HL-60 (cell line): ENCODE measurements at regions not wholly inside any gene's neighbourhood (a gene's known extent, or its start where the extent isn't known, plus 50 kb on each side); places are given as distances from the start of the nearest gene placed in this dataset.

Experiments used
- DNase-seq, 2 experiments: peaks; one replicate each; pipeline ENCODE4 v3.0.0-alpha.2; 2010 to 2020; ENCODE audit warnings: low read depth in 1 of 2, low spot score in 1 of 2
- H3K27ac ChIP-seq: fragments of 250-450 bp; sonication (Bioruptor Pico); replicated peaks from 2 replicates; pipeline ENCODE4 v1.5.1; 2020; ENCODE audit warnings: mild to moderate bottlenecking, moderate library complexity
- H3K27me3 ChIP-seq: fragments of 250-450 bp; sonication (Bioruptor Pico); 2 replicates; pipeline ENCODE4 v1.5.1; 2021; ENCODE audit warnings: mild to moderate bottlenecking, moderate library complexity; ENCODE audit not compliant: insufficient read depth, poor library complexity, severe bottlenecking
- H3K4me3 ChIP-seq: replicated peaks from 2 replicates; pipeline ENCODE4 v1.5.1; 2011; ENCODE audit warnings: mild to moderate bottlenecking, control low read depth, low read length; ENCODE audit not compliant: insufficient read depth
- CTCF ChIP-seq: IDR thresholded peaks from one replicate; pipeline ENCODE4 v1.5.1; 2011; ENCODE audit warnings: low read length, control low read depth, inconsistent platforms; ENCODE audit not compliant: insufficient read depth
- GABPA ChIP-seq: IDR thresholded peaks from 2 replicates; pipeline ENCODE4 v1.6.1; 2012; ENCODE audit warnings: low read depth
- POLR2AphosphoS5 ChIP-seq: IDR thresholded peaks from 2 replicates; pipeline ENCODE4 v1.6.1; 2012; ENCODE audit warnings: low read depth
- REST ChIP-seq: IDR thresholded peaks from 2 replicates; pipeline ENCODE4 v1.6.1; 2012; ENCODE audit warnings: low read depth; ENCODE audit not compliant: insufficient replicate concordance
- SPI1 ChIP-seq: IDR thresholded peaks from 2 replicates; pipeline ENCODE4 v1.6.1; 2012; ENCODE audit warnings: low read depth, mild to moderate bottlenecking, borderline replicate concordance

GRCh38 chr2:189374481-189374880, 66.8 kb upstream of the WDR75 start:
- Histone ChIP-seq H3K4me3 (no peak overlapping the region), H3K27me3 (no peaks in the 10 kb centered on the region), H3K27ac (no peak overlapping the region)
- DNase-seq, result no peak
- TF ChIP-seq REST (no peak), CTCF (no peak), GABPA (no peak), POLR2AphosphoS5 (no peak), SPI1 (no peak)

GRCh38 chr2:189375842-189376241, 65.4 kb upstream of the WDR75 start:
- DNase-seq, result no peak
- Histone ChIP-seq H3K4me3 (no peak overlapping the region), H3K27me3 (no peaks in the 10 kb centered on the region), H3K27ac (no peak overlapping the region)
- no peak for TF ChIP-seq SPI1
- TF ChIP-seq GABPA, result no peak
- TF ChIP-seq CTCF, result no peak
- no peak for TF ChIP-seq REST
- TF ChIP-seq POLR2AphosphoS5, result no peak

- no peaks in the 10 kb centered on the region for H3K27me3 ChIP-seq
- H3K4me3 ChIP-seq, result no peak overlapping the region
- H3K27ac ChIP-seq, result no peak overlapping the region
- TF ChIP-seq CTCF, result no peak
- no peak for TF ChIP-seq REST
- TF ChIP-seq SPI1, result no peak
- no peak for TF ChIP-seq GABPA
- TF ChIP-seq POLR2AphosphoS5, result no peak
- DNase-seq, result no peak
Measured at GRCh38 chr2:189379287-189379630, 62.0 kb upstream of the WDR75 start.
